HG03025 (cell line): ENCODE measurements at regions not wholly inside any gene's neighbourhood (a gene's known extent, or its start where the extent isn't known, plus 50 kb on each side); places are given as distances from the start of the nearest gene placed in this dataset.

Experiments used
- ATAC-seq: cut with Tn5 transposase; IDR thresholded peaks from one replicate; pipeline ENCODE4 v1.9.1; 2021; ENCODE audit warnings: mild to moderate bottlenecking, moderate library complexity; ENCODE audit not compliant: unreplicated experiment, low FRiP score

- ATAC-seq = no peak
Observed at GRCh38 chr18:27240383-27240782, 55.3 kb upstream of the CHST9 start.

- ATAC-seq = no peak
Observed at GRCh38 chr18:27239669-27240068, 54.6 kb upstream of the CHST9 start.

- no peak for ATAC-seq
Observed at GRCh38 chr18:27235218-27235870, 50.2 kb upstream of the CHST9 start.
